A673 (cell line): ENCODE measurements at regions not wholly inside any gene's neighbourhood (a gene's known extent, or its start where the extent isn't known, plus 50 kb on each side); places are given as distances from the start of the nearest gene placed in this dataset.

Experiments used
- EZH2 ChIP-seq: fragments of 200-600 bp; sonication (generic); IDR thresholded peaks from 2 replicates; pipeline ENCODE4 v1.6.1; 2017; ENCODE audit warnings: borderline replicate concordance, low read depth, mild to moderate bottlenecking, mixed read lengths, antibody characterized with exemption, low read length; ENCODE audit not compliant: poor library complexity, severe bottlenecking
- TF ChIP-seq, protein P1 (sequence below): fragments of 300-800, 200-600 bp; sonication (generic); conservative IDR thresholded peaks from 2 replicates; pipeline ENCODE4 v1.5.1; 2017; ENCODE audit warnings: low read depth, mild to moderate bottlenecking, antibody characterized with exemption, low read length, moderate library complexity, mixed read lengths

- TF ChIP-seq, protein P1, sequence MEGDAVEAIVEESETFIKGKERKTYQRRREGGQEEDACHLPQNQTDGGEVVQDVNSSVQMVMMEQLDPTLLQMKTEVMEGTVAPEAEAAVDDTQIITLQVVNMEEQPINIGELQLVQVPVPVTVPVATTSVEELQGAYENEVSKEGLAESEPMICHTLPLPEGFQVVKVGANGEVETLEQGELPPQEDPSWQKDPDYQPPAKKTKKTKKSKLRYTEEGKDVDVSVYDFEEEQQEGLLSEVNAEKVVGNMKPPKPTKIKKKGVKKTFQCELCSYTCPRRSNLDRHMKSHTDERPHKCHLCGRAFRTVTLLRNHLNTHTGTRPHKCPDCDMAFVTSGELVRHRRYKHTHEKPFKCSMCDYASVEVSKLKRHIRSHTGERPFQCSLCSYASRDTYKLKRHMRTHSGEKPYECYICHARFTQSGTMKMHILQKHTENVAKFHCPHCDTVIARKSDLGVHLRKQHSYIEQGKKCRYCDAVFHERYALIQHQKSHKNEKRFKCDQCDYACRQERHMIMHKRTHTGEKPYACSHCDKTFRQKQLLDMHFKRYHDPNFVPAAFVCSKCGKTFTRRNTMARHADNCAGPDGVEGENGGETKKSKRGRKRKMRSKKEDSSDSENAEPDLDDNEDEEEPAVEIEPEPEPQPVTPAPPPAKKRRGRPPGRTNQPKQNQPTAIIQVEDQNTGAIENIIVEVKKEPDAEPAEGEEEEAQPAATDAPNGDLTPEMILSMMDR, result no peak
- TF ChIP-seq EZH2, result no peak
Observed at GRCh38 chr4:54967289-54967688, 158.1 kb downstream of the KDR start.
